BLaER1 (cell line): ENCODE measurements at regions not wholly inside any gene's neighbourhood (a gene's known extent, or its start where the extent isn't known, plus 50 kb on each side); places are given as distances from the start of the nearest gene placed in this dataset.
"Not testable (repeated sequence)": the region's sequence is repeated elsewhere in the genome, so short reads cannot be mapped to it uniquely, and the experiment has no call there.

Source experiments
- H3K27ac ChIP-seq: shearing (Covaris generic); formaldehyde crosslinking; 2 replicates; pipeline ENCODE4 v1.8.1; 2022
- H3K27me3 ChIP-seq: shearing (Covaris generic); formaldehyde crosslinking; 2 replicates; pipeline ENCODE4 v1.8.1; 2022
- H3K36me3 ChIP-seq: shearing (Covaris generic); formaldehyde crosslinking; 2 replicates; pipeline ENCODE4 v1.8.1; 2022
- H3K4me1 ChIP-seq: shearing (Covaris generic); formaldehyde crosslinking; 2 replicates; pipeline ENCODE4 v1.8.1; 2022
- H3K4me2 ChIP-seq: shearing (Covaris generic); formaldehyde crosslinking; 2 replicates; pipeline ENCODE4 v1.8.1; 2022
- H3K4me3 ChIP-seq: shearing (Covaris generic); formaldehyde crosslinking; 2 replicates; pipeline ENCODE4 v1.8.1; 2022
- H3K9ac ChIP-seq: shearing (Covaris generic); formaldehyde crosslinking; 2 replicates; pipeline ENCODE4 v1.8.1; 2022
- H3K9me3 ChIP-seq: shearing (Covaris generic); formaldehyde crosslinking; 2 replicates; pipeline ENCODE4 v1.8.1; 2022
- H4K20me1 ChIP-seq: shearing (Covaris generic); formaldehyde crosslinking; 2 replicates; pipeline ENCODE4 v1.8.1; 2022
- Cebpa-rat ChIP-seq: shearing (Covaris generic); IDR thresholded peaks from 2 replicates; pipeline ENCODE4 v1.8.1; 2022

GRCh38 chr17:45578516-45579455, 88.3 kb upstream of the PLEKHM1 start:
- no peak overlapping the region for H3K4me2 ChIP-seq
- TF ChIP-seq Cebpa-rat: no peak

GRCh38 chr17:45579529-45580495, 89.3 kb upstream of the PLEKHM1 start:
- H3K4me1 ChIP-seq: peaks cover 20% of the 10 kb centered on the region
- H3K27me3 ChIP-seq: no peaks in the 10 kb centered on the region
- no peak overlapping the region for H3K4me3 ChIP-seq
- H4K20me1 ChIP-seq: peaks cover 81% of the 10 kb centered on the region
- no peaks in the 10 kb centered on the region for H3K9me3 ChIP-seq
- no peak overlapping the region for H3K9ac ChIP-seq
- H3K36me3 ChIP-seq: peaks cover 65% of the 10 kb centered on the region
- H3K27ac ChIP-seq: no peak overlapping the region
- no peak overlapping the region for H3K4me2 ChIP-seq
- no peak for TF ChIP-seq Cebpa-rat

More at GRCh38 chr17:45578516-45579455, 88.3 kb upstream of the PLEKHM1 start:
- Histone ChIP-seq H3K4me1 (peaks cover 20% of the 10 kb centered on the region), H3K27me3 (no peaks in the 10 kb centered on the region), H3K9me3 (no peaks in the 10 kb centered on the region), H3K27ac (no peak overlapping the region), H3K4me3 (no peak overlapping the region), H3K9ac (no peak overlapping the region), H3K36me3 (peaks cover 68% of the 10 kb centered on the region), H4K20me1 (peaks cover 92% of the 10 kb centered on the region)

GRCh38 chr17:45580924-45581323, 90.4 kb upstream of the PLEKHM1 start:
- H3K4me2 ChIP-seq: 0 out of 2 replicates have a peak overlapping the region, but pooled peaks have one; percentile 87
- peaks cover under 1% of the 10 kb centered on the region; the same call in 1 of the 2 replicates for H3K27me3 ChIP-seq
- H3K4me1 ChIP-seq: peaks cover 20% of the 10 kb centered on the region
- no peaks in the 10 kb centered on the region for H3K9me3 ChIP-seq
- H3K4me3 ChIP-seq: no peak overlapping the region
- peaks cover 70% of the 10 kb centered on the region for H4K20me1 ChIP-seq
- no peak overlapping the region for H3K27ac ChIP-seq
- no peak overlapping the region for H3K9ac ChIP-seq
- peaks cover 54% of the 10 kb centered on the region for H3K36me3 ChIP-seq
- no peak for TF ChIP-seq Cebpa-rat

- peaks cover 61% of the 10 kb centered on the region for H4K20me1 ChIP-seq
Measured at GRCh38 chr17:45581860-45582259, 91.3 kb upstream of the PLEKHM1 start.

GRCh38 chr17:45584092-45585036, 93.8 kb upstream of the PLEKHM1 start:
- H3K4me3 ChIP-seq: peak overlapping the region; percentile 85
- H3K4me1 ChIP-seq: peaks cover 27% of the 10 kb centered on the region
- H4K20me1 ChIP-seq: peaks cover 37% of the 10 kb centered on the region
- no peaks in the 10 kb centered on the region for H3K9me3 ChIP-seq
- TF ChIP-seq Cebpa-rat: no peak
- H3K27me3 ChIP-seq: peaks cover 4% of the 10 kb centered on the region; the same call in 1 of the 2 replicates
- H3K27ac ChIP-seq: peak overlapping the region; percentile 98
- H3K36me3 ChIP-seq: peaks cover 26% of the 10 kb centered on the region
- H3K4me2 ChIP-seq: peak overlapping the region; percentile 87
- peak overlapping the region; percentile 97 for H3K9ac ChIP-seq

More at GRCh38 chr17:45581860-45582259, 91.3 kb upstream of the PLEKHM1 start:
- Histone ChIP-seq H3K4me3 (no peak overlapping the region), H3K27ac (no peak overlapping the region), H3K27me3 (peaks cover 4% of the 10 kb centered on the region; the same call in 1 of the 2 replicates), H3K4me2 (peak overlapping the region; percentile 87; the same call in 1 of the 2 replicates), H3K36me3 (peaks cover 46% of the 10 kb centered on the region), H3K4me1 (peaks cover 26% of the 10 kb centered on the region), H3K9ac (no peak overlapping the region), H3K9me3 (no peaks in the 10 kb centered on the region)
- no peak for TF ChIP-seq Cebpa-rat

GRCh38 chr17:45585037-45585733, 94.7 kb upstream of the PLEKHM1 start:
- H3K27me3 ChIP-seq, H3K9me3 ChIP-seq: not testable (repeated sequence)
- Histone ChIP-seq H3K27ac (peak overlapping the region; percentile 98), H3K4me2 (peak overlapping the region; percentile 83), H3K4me3 (peak overlapping the region; percentile 85), H4K20me1 (peaks cover 29% of the 10 kb centered on the region), H3K9ac (peak overlapping the region; percentile 97), H3K36me3 (peaks cover 20% of the 10 kb centered on the region), H3K4me1 (peaks cover 27% of the 10 kb centered on the region)

GRCh38 chr17:45585794-45586650, 95.5 kb upstream of the PLEKHM1 start:
- Histone ChIP-seq H3K4me2 (peak overlapping the region; percentile 83), H3K36me3 (peaks cover 17% of the 10 kb centered on the region), H3K4me3 (peak overlapping the region; percentile 85), H3K27ac (peak overlapping the region; percentile 98), H3K9ac (peak overlapping the region; percentile 97), H4K20me1 (peaks cover 20% of the 10 kb centered on the region; the same call in 1 of the 2 replicates), H3K4me1 (peaks cover 27% of the 10 kb centered on the region)
- H3K27me3 ChIP-seq, H3K9me3 ChIP-seq: not testable (repeated sequence)

GRCh38 chr17:45586651-45586934, 96.1 kb upstream of the PLEKHM1 start:
- Histone ChIP-seq H3K4me2 (peak overlapping the region; percentile 83), H3K4me3 (peak overlapping the region; percentile 85)
- H3K27ac ChIP-seq: not testable (repeated sequence)

GRCh38 chr17:45592433-45592923, 102.0 kb upstream of the PLEKHM1 start:
- H3K4me2 ChIP-seq, H3K36me3 ChIP-seq, H3K9me3 ChIP-seq, H3K27me3 ChIP-seq, H3K9ac ChIP-seq, H3K4me1 ChIP-seq, H3K27ac ChIP-seq, H4K20me1 ChIP-seq, H3K4me3 ChIP-seq: not testable (repeated sequence)

More at GRCh38 chr17:45586651-45586934, 96.1 kb upstream of the PLEKHM1 start:
- Histone ChIP-seq H3K9ac (peak overlapping the region; percentile 97; the same call in 1 of the 2 replicates), H3K4me1 (peaks cover 23% of the 10 kb centered on the region), H3K36me3 (peaks cover 12% of the 10 kb centered on the region), H4K20me1 (peaks cover 14% of the 10 kb centered on the region; the same call in 1 of the 2 replicates)
- H3K27me3 ChIP-seq, H3K9me3 ChIP-seq: not testable (repeated sequence)

- not testable (repeated sequence) for H3K4me3 ChIP-seq, H4K20me1 ChIP-seq, H3K9me3 ChIP-seq, H3K36me3 ChIP-seq, H3K4me1 ChIP-seq, H3K27me3 ChIP-seq, H3K9ac ChIP-seq, H3K27ac ChIP-seq
- 0 out of 2 replicates have a peak overlapping the region, but pooled peaks have one; percentile 7 for H3K4me2 ChIP-seq
Measured at GRCh38 chr17:45596347-45596746, 105.8 kb upstream of the PLEKHM1 start.

GRCh38 chr17:45600052-45601012, 109.8 kb upstream of the PLEKHM1 start:
- H3K27ac ChIP-seq: not testable (repeated sequence)

More at GRCh38 chr17:45600052-45601012, 109.8 kb upstream of the PLEKHM1 start:
- H3K36me3 ChIP-seq, H3K9ac ChIP-seq, H3K9me3 ChIP-seq, H3K27me3 ChIP-seq, H4K20me1 ChIP-seq, H3K4me3 ChIP-seq, H3K4me2 ChIP-seq, H3K4me1 ChIP-seq: not testable (repeated sequence)
